ENCODE measurements at regions not wholly inside any gene's neighbourhood (a gene's known extent, or its start where the extent isn't known, plus 50 kb on each side); places are given as distances from the start of the nearest gene placed in this dataset.

- 51 to 53% methylated on average over 6 of the region's 6 CpGs for WGBS, 2 donors
- intact Hi-C loops (cut with DNase I; ENCODE audit: low total_unique reads): no loop called here
- no peak overlapping the region for H3K4me3 ChIP-seq (ENCODE audit: low read depth, poor library complexity, severe bottlenecking)
- no peak for DNase-seq (ENCODE audit: low spot score in 2 of 2)
- no peak for TF ChIP-seq CTCF (IDR thresholded peaks at IDR 0.05)
- TF ChIP-seq POLR2A (IDR thresholded peaks at IDR 0.05): no peak
Observed at GRCh38 chr5:8188874-8189565, 320.1 kb downstream of the MTRR start.

GRCh38 chr5:8192840-8193239 lies 323.9 kb downstream of the MTRR start:
- 71 to 79% methylated on average over 3 of the region's 3 CpGs for WGBS, 2 donors
- intact Hi-C loops (cut with DNase I; ENCODE audit: low total_unique reads): no loop called here
- no peak overlapping the region for H3K4me3 ChIP-seq (ENCODE audit: low read depth, poor library complexity, severe bottlenecking)
- no peak for DNase-seq (ENCODE audit: low spot score in 2 of 2)
- TF ChIP-seq POLR2A (IDR thresholded peaks at IDR 0.05): no peak
- no peak for TF ChIP-seq CTCF (IDR thresholded peaks at IDR 0.05)

- TF ChIP-seq CTCF (IDR thresholded peaks at IDR 0.05) (no peak), POLR2A (IDR thresholded peaks at IDR 0.05) (no peak)
- 26 to 28% methylated on average over 2 of the region's 2 CpGs for WGBS, 2 donors
Observed at GRCh38 chr5:8196061-8196460, 327.1 kb downstream of the MTRR start.

GRCh38 chr5:8208307-8208706 lies 339.4 kb downstream of the MTRR start:
- intact Hi-C loops (cut with DNase I; ENCODE audit: low total_unique reads): no loop called here
- H3K4me3 ChIP-seq (ENCODE audit: low read depth, poor library complexity, severe bottlenecking): no peak overlapping the region
- WGBS, 2 donors: 93 to 94% methylated on average over 7 of the region's 7 CpGs
- no peak for TF ChIP-seq CTCF (IDR thresholded peaks at IDR 0.05)
- TF ChIP-seq POLR2A (IDR thresholded peaks at IDR 0.05): no peak
- DNase-seq (ENCODE audit: low spot score in 2 of 2): no peak

More at GRCh38 chr5:8196061-8196460, 327.1 kb downstream of the MTRR start:
- intact Hi-C loops (cut with DNase I; ENCODE audit: low total_unique reads): no loop called here
- DNase-seq (ENCODE audit: low spot score in 2 of 2): no peak
- H3K4me3 ChIP-seq (ENCODE audit: low read depth, poor library complexity, severe bottlenecking): no peak overlapping the region

GRCh38 chr5:8209500-8209899 lies 340.6 kb downstream of the MTRR start:
- no peak overlapping the region for H3K4me3 ChIP-seq (ENCODE audit: low read depth, poor library complexity, severe bottlenecking)
- WGBS, 2 donors: 60 to 66% methylated on average over 5 of the region's 5 CpGs
- no peak for DNase-seq (ENCODE audit: low spot score in 2 of 2)
- TF ChIP-seq CTCF (IDR thresholded peaks at IDR 0.05) (no peak), POLR2A (IDR thresholded peaks at IDR 0.05) (no peak)
- intact Hi-C loops (cut with DNase I; ENCODE audit: low total_unique reads): no loop called here

- TF ChIP-seq CTCF (IDR thresholded peaks at IDR 0.05) (no peak), POLR2A (IDR thresholded peaks at IDR 0.05) (no peak)
- DNase-seq (ENCODE audit: low spot score in 2 of 2): no peak
- H3K4me3 ChIP-seq (ENCODE audit: low read depth, poor library complexity, severe bottlenecking): no peak overlapping the region
- intact Hi-C loops (cut with DNase I; ENCODE audit: low total_unique reads): no loop called here
- WGBS, 2 donors: 40 to 73% methylated on average over 7 of the region's 7 CpGs
Observed at GRCh38 chr5:8213701-8214240, 344.8 kb downstream of the MTRR start.

Measured in lower leg skin (tissue), 4 donors.